ENCODE measurements at regions not wholly inside any gene's neighbourhood (a gene's known extent, or its start where the extent isn't known, plus 50 kb on each side); places are given as distances from the start of the nearest gene placed in this dataset.

GRCh38 chr20:48107560-48107959, 322.3 kb upstream of the SULF2 start:
- no peaks in the 10 kb centered on the region for H3K9me3 ChIP-seq
- no peak overlapping the region for H3K4me3 ChIP-seq
- H3K4me1 ChIP-seq (ENCODE audit: low read depth) = no peaks in the 10 kb centered on the region
- H3K36me3 ChIP-seq (ENCODE audit: low read depth) = no peaks in the 10 kb centered on the region
- ATAC-seq (no peak), DNase-seq (no peak)
- TF ChIP-seq CTCF (IDR thresholded peaks at IDR 0.05) = no peak
- intact Hi-C loops (cut with DNase I, micrococcal nuclease) = no loop called here

GRCh38 chr20:48106428-48106827, 321.1 kb upstream of the SULF2 start:
- Histone ChIP-seq H3K4me3 (no peak overlapping the region), H3K4me1 (ENCODE audit: low read depth) (no peaks in the 10 kb centered on the region), H3K36me3 (ENCODE audit: low read depth) (no peaks in the 10 kb centered on the region), H3K9me3 (no peaks in the 10 kb centered on the region)
- intact Hi-C loops (cut with DNase I, micrococcal nuclease) = no loop called here
- no peak for TF ChIP-seq CTCF (IDR thresholded peaks at IDR 0.05)
- no peak for ATAC-seq
- no peak for DNase-seq

- H3K9me3 ChIP-seq = no peaks in the 10 kb centered on the region
- no peak for TF ChIP-seq CTCF (IDR thresholded peaks at IDR 0.05)
- intact Hi-C loops (cut with DNase I, micrococcal nuclease) = no loop called here
- ATAC-seq = no peak
- DNase-seq = no peak
- no peak overlapping the region for H3K4me3 ChIP-seq
- H3K36me3 ChIP-seq (ENCODE audit: low read depth) = no peaks in the 10 kb centered on the region
- H3K4me1 ChIP-seq (ENCODE audit: low read depth) = no peaks in the 10 kb centered on the region
Measured at GRCh38 chr20:48105526-48105925, 320.2 kb upstream of the SULF2 start.

- Histone ChIP-seq H3K4me1 (ENCODE audit: low read depth) (no peaks in the 10 kb centered on the region), H3K36me3 (ENCODE audit: low read depth) (no peaks in the 10 kb centered on the region), H3K4me3 (no peak overlapping the region), H3K9me3 (no peaks in the 10 kb centered on the region)
- intact Hi-C loops (cut with DNase I, micrococcal nuclease) = no loop called here
- no peak for DNase-seq
- no peak for TF ChIP-seq CTCF (IDR thresholded peaks at IDR 0.05)
- ATAC-seq = no peak
Measured at GRCh38 chr20:48102931-48103660, 317.8 kb upstream of the SULF2 start.

GRCh38 chr20:48102076-48102787, 317.0 kb upstream of the SULF2 start:
- ATAC-seq (no peak), DNase-seq (no peak)
- H3K4me3 ChIP-seq = no peak overlapping the region
- no peaks in the 10 kb centered on the region for H3K4me1 ChIP-seq (ENCODE audit: low read depth)
- intact Hi-C loops (cut with DNase I, micrococcal nuclease) = no loop called here
- TF ChIP-seq CTCF (IDR thresholded peaks at IDR 0.05) = no peak
- no peaks in the 10 kb centered on the region for H3K36me3 ChIP-seq (ENCODE audit: low read depth)
- H3K9me3 ChIP-seq = no peaks in the 10 kb centered on the region
